Body of pancreas (tissue), 4 donors: ENCODE measurements at regions not wholly inside any gene's neighbourhood (a gene's known extent, or its start where the extent isn't known, plus 50 kb on each side); places are given as distances from the start of the nearest gene placed in this dataset.

Source experiments
- POLR2A ChIP-seq, 3 donors: fragments of 450-650 bp; IDR thresholded peaks; one replicate each; pipeline ENCODE4 v1.6.1; 2016; ENCODE audit warnings: antibody characterized with exemption in 3 of 3, mild to moderate bottlenecking in 2 of 3
- TF ChIP-seq, protein P1 (sequence below), 7 experiments: fragments of 450-650 bp in 4 of 7; fragments of 200-600 bp in 3 of 7; sonication (generic) in 3 of 7; IDR thresholded peaks; one replicate each; pipeline ENCODE4 v1.5.1; 2016 to 2019; ENCODE audit warnings: antibody characterized with exemption in 7 of 7

- no peak for TF ChIP-seq POLR2A (IDR thresholded peaks at IDR 0.05)
- TF ChIP-seq, protein P1, sequence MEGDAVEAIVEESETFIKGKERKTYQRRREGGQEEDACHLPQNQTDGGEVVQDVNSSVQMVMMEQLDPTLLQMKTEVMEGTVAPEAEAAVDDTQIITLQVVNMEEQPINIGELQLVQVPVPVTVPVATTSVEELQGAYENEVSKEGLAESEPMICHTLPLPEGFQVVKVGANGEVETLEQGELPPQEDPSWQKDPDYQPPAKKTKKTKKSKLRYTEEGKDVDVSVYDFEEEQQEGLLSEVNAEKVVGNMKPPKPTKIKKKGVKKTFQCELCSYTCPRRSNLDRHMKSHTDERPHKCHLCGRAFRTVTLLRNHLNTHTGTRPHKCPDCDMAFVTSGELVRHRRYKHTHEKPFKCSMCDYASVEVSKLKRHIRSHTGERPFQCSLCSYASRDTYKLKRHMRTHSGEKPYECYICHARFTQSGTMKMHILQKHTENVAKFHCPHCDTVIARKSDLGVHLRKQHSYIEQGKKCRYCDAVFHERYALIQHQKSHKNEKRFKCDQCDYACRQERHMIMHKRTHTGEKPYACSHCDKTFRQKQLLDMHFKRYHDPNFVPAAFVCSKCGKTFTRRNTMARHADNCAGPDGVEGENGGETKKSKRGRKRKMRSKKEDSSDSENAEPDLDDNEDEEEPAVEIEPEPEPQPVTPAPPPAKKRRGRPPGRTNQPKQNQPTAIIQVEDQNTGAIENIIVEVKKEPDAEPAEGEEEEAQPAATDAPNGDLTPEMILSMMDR (IDR thresholded peaks at IDR 0.05), result no peak
These were observed 461.5 kb downstream of the MN1 start for GRCh38 chr22:27340047-27340446.
